C4-2B (cell line): ENCODE measurements at regions not wholly inside any gene's neighbourhood (a gene's known extent, or its start where the extent isn't known, plus 50 kb on each side); places are given as distances from the start of the nearest gene placed in this dataset.
"Not testable (repeated sequence)": the region's sequence is repeated elsewhere in the genome, so short reads cannot be mapped to it uniquely, and the experiment has no call there.

Source experiments
- H3K27ac ChIP-seq: fragments of 450-650 bp; 2 replicates; pipeline ENCODE4 v1.5.1; 2017
- ZFX ChIP-seq: fragments of 450-650 bp; IDR thresholded peaks from 2 replicates; pipeline ENCODE4 v1.6.1; 2017
- TF ChIP-seq, protein P1 (sequence below): fragments of 450-650 bp; conservative IDR thresholded peaks from 2 replicates; pipeline ENCODE4 v1.5.1; 2017; ENCODE audit warnings: mild to moderate bottlenecking

DNA sequence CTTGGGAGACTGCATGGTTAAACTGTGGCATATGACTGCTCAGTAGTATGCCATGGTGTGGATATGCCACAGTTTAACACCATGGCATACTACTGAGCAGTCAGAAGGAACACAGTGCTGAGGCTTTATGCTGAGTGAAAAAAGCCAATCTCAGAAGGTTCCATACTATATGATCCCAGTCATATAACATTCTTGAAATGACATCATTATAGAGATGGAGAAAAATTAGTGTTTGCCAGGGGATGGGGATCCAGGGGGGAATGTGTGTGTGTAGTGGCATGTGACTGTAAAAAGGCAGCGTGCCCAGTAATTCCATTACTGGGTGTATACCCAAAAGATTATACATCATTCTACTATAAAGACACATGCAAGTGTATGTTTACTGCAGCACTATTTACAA lies 85.8 kb downstream of the FOXF2 start:
- no peak overlapping the region for H3K27ac ChIP-seq
- no peak for TF ChIP-seq ZFX
- TF ChIP-seq, protein P1, sequence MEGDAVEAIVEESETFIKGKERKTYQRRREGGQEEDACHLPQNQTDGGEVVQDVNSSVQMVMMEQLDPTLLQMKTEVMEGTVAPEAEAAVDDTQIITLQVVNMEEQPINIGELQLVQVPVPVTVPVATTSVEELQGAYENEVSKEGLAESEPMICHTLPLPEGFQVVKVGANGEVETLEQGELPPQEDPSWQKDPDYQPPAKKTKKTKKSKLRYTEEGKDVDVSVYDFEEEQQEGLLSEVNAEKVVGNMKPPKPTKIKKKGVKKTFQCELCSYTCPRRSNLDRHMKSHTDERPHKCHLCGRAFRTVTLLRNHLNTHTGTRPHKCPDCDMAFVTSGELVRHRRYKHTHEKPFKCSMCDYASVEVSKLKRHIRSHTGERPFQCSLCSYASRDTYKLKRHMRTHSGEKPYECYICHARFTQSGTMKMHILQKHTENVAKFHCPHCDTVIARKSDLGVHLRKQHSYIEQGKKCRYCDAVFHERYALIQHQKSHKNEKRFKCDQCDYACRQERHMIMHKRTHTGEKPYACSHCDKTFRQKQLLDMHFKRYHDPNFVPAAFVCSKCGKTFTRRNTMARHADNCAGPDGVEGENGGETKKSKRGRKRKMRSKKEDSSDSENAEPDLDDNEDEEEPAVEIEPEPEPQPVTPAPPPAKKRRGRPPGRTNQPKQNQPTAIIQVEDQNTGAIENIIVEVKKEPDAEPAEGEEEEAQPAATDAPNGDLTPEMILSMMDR: no peak

DNA sequence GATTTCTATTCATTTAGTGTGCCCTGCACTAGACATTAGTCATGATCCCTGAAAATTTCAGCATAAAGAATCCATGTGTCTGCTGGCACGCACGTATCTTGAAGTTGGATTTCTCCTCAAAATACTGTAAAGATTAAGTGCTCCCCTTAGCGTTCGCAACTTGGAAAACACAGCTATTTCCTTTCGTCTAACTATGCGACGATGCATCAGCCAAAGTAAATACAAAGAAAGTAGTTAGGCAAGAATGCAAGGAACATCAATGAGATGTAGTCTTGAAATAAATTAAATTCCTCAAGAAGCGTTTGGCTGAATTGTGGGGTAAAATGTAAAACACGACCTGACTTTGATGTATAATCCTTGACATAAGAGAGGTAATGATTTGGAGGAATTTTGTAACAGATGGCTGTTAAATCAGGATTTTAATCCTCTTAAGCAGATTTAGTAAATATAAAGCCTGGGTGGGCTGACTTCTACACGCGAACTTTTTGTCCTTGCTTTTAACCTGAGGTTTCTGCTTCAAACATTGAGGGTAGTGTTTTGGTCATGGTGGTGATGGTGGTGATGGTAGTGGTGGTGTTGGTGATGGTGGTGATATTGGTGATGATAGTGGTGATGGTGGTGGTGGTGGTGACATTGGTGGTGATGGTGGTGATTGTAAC lies 88.2 kb downstream of the FOXF2 start:
- no peak overlapping the region for H3K27ac ChIP-seq
- TF ChIP-seq, protein P1: peak; percentile 33
- TF ChIP-seq ZFX: no peak

DNA sequence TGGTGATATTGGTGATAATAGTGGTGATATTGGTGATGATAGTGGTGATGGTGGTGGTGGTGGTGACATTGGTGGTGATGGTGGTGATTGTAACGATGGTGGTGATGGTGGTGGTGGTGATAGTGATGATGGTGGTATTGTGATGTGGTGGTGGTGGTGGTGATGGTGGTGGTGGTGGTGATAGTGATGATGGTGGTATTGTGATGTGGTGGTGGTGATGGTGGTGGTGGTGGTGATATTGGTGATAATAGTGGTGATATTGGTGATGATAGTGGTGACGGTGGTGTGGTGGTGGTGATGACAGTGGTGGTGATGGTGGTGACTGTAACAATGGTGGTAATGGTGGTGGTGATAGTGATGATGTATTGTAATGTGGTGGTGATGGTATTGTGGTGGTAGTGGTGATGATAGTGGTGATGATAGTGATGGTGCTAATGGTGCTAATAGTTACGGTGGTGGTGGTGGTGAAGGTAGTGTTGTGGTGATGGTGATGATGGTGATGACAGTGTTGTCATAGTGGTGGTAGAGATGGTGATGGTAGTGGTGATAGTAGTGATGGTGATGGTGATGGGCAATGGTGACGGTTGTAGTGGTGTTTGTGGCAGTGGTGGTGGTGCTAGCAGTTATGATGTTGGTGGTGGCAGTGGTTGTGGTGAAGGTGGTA lies 88.9 kb downstream of the FOXF2 start:
- not testable (repeated sequence) for H3K27ac ChIP-seq

DNA sequence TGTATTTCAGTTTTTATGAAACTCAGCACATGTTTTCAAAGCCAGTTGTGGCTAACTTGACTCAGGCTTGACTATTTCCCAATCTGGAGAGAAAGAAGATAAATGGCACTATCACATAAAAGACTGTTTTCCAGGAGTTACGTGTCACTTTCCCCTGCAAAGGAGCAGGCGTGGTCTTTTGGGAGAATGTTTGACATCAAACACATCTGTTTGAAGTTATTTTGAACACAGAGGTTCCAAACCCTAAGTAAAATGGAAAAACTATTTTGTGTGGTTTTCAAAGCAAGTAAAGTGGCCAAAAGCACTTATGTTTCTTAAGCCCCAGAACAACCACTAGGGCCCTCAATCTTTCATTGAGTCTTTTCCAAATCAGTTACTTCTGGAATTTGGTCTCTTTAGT lies 89.7 kb downstream of the FOXF2 start:
- TF ChIP-seq ZFX: no peak

DNA sequence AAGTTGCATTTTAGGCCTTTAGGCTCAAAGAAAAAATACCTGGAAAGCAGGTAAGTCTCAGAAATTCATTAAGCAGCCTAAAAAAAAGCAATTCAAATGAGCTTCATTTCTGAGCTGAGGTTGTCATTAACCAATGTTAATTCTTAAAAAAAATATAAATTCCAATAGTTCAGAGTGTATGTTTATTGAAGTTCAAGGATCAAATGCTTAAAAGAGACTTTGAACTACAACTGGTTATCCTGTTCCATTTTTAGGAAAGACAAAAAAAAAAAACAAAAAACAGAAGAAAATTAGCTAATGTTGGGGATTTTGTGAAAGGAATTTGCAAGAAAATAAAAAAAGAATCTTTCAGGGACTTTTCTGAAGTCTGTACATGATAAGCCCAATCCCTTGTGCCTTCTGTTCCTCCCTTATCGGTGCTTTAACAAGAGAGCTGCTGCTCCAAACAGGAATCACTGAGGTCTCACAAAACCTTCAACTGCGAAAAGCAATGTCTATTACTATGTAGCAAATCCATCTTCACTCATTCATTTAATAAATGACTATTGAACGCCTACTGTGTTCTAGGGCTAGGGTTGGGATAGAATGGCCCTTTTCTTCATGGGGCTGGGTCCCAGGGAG lies 90.3 kb downstream of the FOXF2 start:
- H3K27ac ChIP-seq: no peak overlapping the region
- TF ChIP-seq, protein P1: no peak
- TF ChIP-seq ZFX: no peak

More for the DNA sequence above, 89.7 kb downstream of the FOXF2 start:
- no peak overlapping the region for H3K27ac ChIP-seq

DNA sequence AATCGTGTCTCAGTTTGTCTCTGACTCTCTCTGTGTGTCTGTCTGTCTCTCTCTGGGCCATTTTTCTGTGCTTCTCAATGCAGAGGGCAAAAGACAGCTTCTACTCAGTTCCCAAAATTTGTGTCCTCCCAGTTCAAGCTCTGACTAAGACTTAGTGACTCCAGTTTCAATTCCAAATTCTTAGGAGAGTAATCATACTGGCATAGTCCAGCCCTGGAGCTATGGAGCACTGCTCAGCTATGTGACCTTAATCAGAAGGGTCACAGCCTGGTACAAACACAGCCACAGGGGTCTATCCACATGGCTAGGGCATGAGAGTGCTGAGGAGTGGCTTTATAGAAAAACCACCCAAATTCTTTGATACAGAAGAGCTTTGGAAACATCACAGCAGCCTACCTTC lies 91.9 kb downstream of the FOXF2 start:
- no peak overlapping the region for H3K27ac ChIP-seq
- no peak for TF ChIP-seq ZFX

DNA sequence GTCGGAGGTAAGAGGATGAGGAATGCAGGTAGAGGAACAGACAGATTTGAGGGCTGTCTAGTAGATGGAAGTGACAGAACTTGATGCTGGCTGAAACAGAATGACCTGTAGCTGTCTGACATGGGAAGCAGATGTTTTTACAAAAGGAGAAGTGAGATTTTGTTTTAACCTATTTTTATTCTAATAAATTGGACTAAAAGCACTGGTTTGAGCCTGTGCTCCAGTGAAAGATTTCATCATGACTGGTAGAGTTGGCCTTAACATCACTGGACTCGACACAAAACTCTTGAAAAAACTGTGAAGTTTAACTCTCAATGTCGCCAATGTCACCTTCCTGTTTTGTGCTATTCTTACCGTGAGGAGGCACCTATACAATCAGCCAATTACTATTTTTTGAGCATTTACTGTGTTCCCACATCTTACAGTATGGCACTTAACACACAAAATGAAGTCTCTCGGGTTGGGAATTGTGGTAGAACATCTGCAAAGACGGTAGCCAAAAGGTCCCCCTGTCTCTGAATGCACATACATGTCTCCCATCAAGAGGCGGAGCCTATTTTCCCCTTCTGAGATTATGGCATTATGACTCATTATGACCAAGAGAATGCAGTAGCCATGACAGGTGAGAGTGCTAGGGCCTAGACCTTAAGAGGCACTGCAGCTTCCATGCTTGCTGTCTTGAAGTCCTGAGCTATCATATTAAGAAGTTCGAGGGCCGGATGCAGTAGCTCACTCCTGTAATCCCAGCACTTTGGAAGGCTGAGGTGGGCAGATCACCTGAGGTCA lies 93.2 kb downstream of the FOXF2 start:
- TF ChIP-seq ZFX: no peak
- TF ChIP-seq, protein P1: no peak
- H3K27ac ChIP-seq: no peak overlapping the region

DNA sequence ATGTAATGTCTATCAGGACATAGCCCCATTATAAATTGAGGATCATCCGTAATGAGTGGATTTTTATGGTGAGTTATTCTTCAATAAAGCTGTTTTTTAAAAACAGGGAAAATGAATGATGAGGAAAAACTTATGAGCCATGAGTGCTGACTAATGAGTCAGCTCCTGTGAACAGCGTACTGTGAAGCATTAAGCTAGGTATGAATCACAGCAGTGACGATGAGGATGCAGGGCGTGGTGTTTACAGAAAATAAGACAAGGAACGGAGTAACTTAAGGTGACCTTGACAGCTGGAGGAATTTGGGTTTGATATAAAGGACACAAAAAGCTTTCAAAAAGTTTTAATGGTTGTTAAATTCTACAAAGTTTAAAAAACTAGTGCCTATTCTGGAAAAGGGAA lies 96.3 kb downstream of the FOXF2 start:
- TF ChIP-seq, protein P1: no peak
- H3K27ac ChIP-seq: no peak overlapping the region
